ENCODE measurements at regions not wholly inside any gene's neighbourhood (a gene's known extent, or its start where the extent isn't known, plus 50 kb on each side); places are given as distances from the start of the nearest gene placed in this dataset.

DNA sequence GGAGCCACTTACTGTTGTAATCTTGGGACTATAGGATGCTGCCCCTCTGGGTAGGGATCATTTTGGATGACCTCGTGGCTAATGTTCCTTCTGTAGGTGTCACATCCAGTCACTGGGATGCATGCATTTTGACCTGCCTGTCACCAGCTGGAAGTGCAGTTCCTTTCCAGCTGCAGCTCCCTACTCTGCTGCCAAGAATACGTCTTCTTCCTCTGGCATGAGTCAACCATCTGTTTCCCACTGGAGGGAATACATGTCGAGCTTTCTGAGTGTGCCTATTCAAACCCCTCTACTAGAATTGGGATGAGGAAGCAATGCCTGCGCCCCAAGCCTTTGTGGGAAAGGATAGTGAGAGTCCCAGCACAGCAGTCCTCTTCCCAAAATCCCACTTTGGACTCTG is 415.5 kb upstream of the ADAMTS5 start:
- H3K36me3 Mint-ChIP-seq: no peaks in the 10 kb centered on the region
- H3K27me3 Mint-ChIP-seq: no peaks in the 10 kb centered on the region
- H3K27ac Mint-ChIP-seq: no peak overlapping the region
- no peaks in the 10 kb centered on the region for H3K4me1 Mint-ChIP-seq
- ATAC-seq (replicated peaks) (no peak), DNase-seq (no peak)
- H3K9me3 Mint-ChIP-seq: peaks cover 0 to 4% of the 10 kb centered on the region in 2 donors
- H3K4me3 Mint-ChIP-seq: no peak overlapping the region

GRCh38 chr21:27380303-27380702 is 413.4 kb upstream of the ADAMTS5 start:
- Mint-ChIP-seq H3K27me3 (no peaks in the 10 kb centered on the region), H3K4me3 (no peak overlapping the region), H3K4me1 (no peaks in the 10 kb centered on the region), H3K27ac (no peak overlapping the region), H3K9me3 (no peaks in the 10 kb centered on the region), H3K36me3 (no peaks in the 10 kb centered on the region)
- DNase-seq (no peak), ATAC-seq (replicated peaks) (no peak)

- no peaks in the 10 kb centered on the region for H3K36me3 Mint-ChIP-seq
- DNase-seq: no peak
- no peak overlapping the region for H3K27ac Mint-ChIP-seq
- H3K27me3 Mint-ChIP-seq: no peaks in the 10 kb centered on the region
- no peak for ATAC-seq (replicated peaks)
- H3K4me1 Mint-ChIP-seq: no peaks in the 10 kb centered on the region
- no peaks in the 10 kb centered on the region for H3K9me3 Mint-ChIP-seq
- H3K4me3 Mint-ChIP-seq: no peak overlapping the region
Measured at GRCh38 chr21:27379354-27379753, 412.5 kb upstream of the ADAMTS5 start.

DNA sequence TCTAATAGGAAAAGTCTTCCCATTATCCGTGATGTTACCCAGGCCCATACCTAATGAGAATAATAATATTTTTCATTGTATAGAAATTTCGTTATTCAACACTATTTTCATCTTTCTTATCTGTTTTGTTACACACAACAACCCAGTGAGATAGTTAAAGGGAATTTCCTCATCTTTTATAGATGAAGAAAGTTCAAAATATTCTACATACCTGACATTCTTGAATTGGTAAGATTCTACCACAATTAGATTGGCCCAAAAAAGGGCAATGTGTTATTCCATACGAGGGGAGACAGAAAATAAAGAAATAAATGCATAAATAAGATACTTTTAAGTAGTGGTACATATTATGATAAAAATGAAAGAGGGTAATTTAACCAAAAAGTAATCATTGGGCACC is 405.5 kb upstream of the ADAMTS5 start:
- DNase-seq (no peak), ATAC-seq (replicated peaks) (no peak)
- H3K4me3 Mint-ChIP-seq: no peak overlapping the region
- H3K27ac Mint-ChIP-seq: no peak overlapping the region
- no peaks in the 10 kb centered on the region for H3K27me3 Mint-ChIP-seq
- no peaks in the 10 kb centered on the region for H3K36me3 Mint-ChIP-seq
- no peaks in the 10 kb centered on the region for H3K4me1 Mint-ChIP-seq
- H3K9me3 Mint-ChIP-seq: no peaks in the 10 kb centered on the region

- H3K27me3 Mint-ChIP-seq: no peaks in the 10 kb centered on the region
- no peak for ATAC-seq (replicated peaks)
- H3K4me3 Mint-ChIP-seq: no peak overlapping the region
- no peaks in the 10 kb centered on the region for H3K9me3 Mint-ChIP-seq
- H3K27ac Mint-ChIP-seq: no peak overlapping the region
- no peak for DNase-seq
- no peaks in the 10 kb centered on the region for H3K36me3 Mint-ChIP-seq
- H3K4me1 Mint-ChIP-seq: no peaks in the 10 kb centered on the region
Measured at GRCh38 chr21:27371975-27372331, 405.1 kb upstream of the ADAMTS5 start.

- DNase-seq: no peak
- no peak overlapping the region for H3K27ac Mint-ChIP-seq
Measured at GRCh38 chr21:27371115-27371974, 404.5 kb upstream of the ADAMTS5 start.

DNA sequence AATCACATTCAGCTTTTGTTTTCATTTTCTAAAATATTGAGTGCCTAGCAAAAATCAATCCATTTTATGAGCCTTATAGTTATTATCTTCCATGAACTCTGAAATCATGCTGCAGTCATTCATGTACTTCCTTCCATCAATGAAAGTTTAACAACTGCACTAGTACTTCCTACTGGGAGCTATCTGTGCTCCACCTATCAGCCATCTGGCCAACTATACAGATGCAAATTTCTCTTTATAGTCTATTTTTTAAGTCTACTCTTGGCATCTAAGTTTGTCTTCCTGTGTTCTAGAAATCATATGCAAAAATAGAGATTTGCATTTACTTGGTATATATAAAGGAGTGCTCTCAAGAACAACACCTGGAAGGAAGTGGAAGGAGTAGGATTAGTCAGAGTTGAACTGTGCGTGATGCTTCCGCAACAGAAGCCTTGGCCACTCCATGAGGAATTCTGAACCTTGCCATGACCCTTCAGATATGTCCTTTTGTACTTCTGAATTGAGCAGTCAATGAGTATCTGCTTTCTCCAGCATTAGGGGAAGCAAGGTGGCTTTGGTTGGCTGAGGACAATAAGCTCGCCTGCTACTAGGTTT is 403.2 kb upstream of the ADAMTS5 start:
- no peak overlapping the region for H3K4me3 Mint-ChIP-seq
- no peak for DNase-seq
- H3K27ac Mint-ChIP-seq: no peak overlapping the region
- no peak for ATAC-seq (replicated peaks)
- H3K4me1 Mint-ChIP-seq: no peaks in the 10 kb centered on the region
- H3K9me3 Mint-ChIP-seq: no peaks in the 10 kb centered on the region
- H3K27me3 Mint-ChIP-seq: no peaks in the 10 kb centered on the region
- H3K36me3 Mint-ChIP-seq: no peaks in the 10 kb centered on the region

More at GRCh38 chr21:27371115-27371974, 404.5 kb upstream of the ADAMTS5 start:
- no peak for ATAC-seq (replicated peaks)
- no peaks in the 10 kb centered on the region for H3K9me3 Mint-ChIP-seq
- H3K27me3 Mint-ChIP-seq: no peaks in the 10 kb centered on the region
- no peaks in the 10 kb centered on the region for H3K36me3 Mint-ChIP-seq
- no peak overlapping the region for H3K4me3 Mint-ChIP-seq
- H3K4me1 Mint-ChIP-seq: no peaks in the 10 kb centered on the region

GRCh38 chr21:27369234-27369633 is 402.3 kb upstream of the ADAMTS5 start:
- no peak overlapping the region for H3K4me3 Mint-ChIP-seq
- H3K27ac Mint-ChIP-seq: no peak overlapping the region
- no peaks in the 10 kb centered on the region for H3K36me3 Mint-ChIP-seq
- no peaks in the 10 kb centered on the region for H3K27me3 Mint-ChIP-seq
- ATAC-seq (replicated peaks): no peak
- DNase-seq: no peak
- H3K4me1 Mint-ChIP-seq: no peaks in the 10 kb centered on the region
- H3K9me3 Mint-ChIP-seq: no peaks in the 10 kb centered on the region

DNA sequence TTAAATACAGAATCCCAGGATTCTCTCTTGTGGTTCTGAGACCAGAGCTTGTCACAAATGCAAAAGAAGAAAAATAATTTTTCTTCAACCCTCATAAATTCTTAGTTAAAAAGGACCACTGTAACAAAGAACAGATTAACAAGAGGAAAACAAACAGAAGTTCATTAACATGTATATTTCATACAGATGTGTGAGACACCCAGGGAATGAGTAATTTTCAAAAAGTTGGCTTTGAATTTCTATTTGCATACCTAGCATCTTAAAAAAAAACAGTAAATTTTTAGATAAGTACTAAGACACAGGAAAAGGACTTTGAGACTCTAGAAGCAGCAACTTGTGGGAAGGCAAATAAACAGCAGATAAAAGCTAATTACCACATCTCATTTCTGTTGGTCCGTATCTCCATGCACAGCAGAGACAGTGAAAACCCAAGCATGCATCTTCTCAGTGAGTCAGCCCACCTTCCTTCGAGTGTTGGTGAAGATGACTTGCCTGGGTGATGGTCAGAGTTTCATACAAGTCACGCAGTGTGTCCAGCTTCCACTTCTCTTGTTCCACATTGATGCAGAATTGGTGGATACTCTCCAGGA is 399.9 kb upstream of the ADAMTS5 start:
- H3K9me3 Mint-ChIP-seq: no peaks in the 10 kb centered on the region
- no peaks in the 10 kb centered on the region for H3K27me3 Mint-ChIP-seq
- ATAC-seq (replicated peaks) (no peak), DNase-seq (no peak)
- no peaks in the 10 kb centered on the region for H3K36me3 Mint-ChIP-seq
- H3K27ac Mint-ChIP-seq: no peak overlapping the region
- H3K4me1 Mint-ChIP-seq: no peaks in the 10 kb centered on the region
- H3K4me3 Mint-ChIP-seq: no peak overlapping the region

- no peak overlapping the region for H3K27ac Mint-ChIP-seq
- H3K4me1 Mint-ChIP-seq: no peaks in the 10 kb centered on the region
- H3K4me3 Mint-ChIP-seq: no peak overlapping the region
- DNase-seq (no peak), ATAC-seq (replicated peaks) (no peak)
- H3K9me3 Mint-ChIP-seq: no peaks in the 10 kb centered on the region
- no peaks in the 10 kb centered on the region for H3K27me3 Mint-ChIP-seq
- no peaks in the 10 kb centered on the region for H3K36me3 Mint-ChIP-seq
Measured at GRCh38 chr21:27366036-27366435, 399.1 kb upstream of the ADAMTS5 start.

GRCh38 chr21:27365394-27365793 is 398.5 kb upstream of the ADAMTS5 start:
- H3K27ac Mint-ChIP-seq: no peak overlapping the region
- ATAC-seq (replicated peaks) (no peak), DNase-seq (no peak)
- H3K27me3 Mint-ChIP-seq: no peaks in the 10 kb centered on the region
- no peaks in the 10 kb centered on the region for H3K4me1 Mint-ChIP-seq
- H3K36me3 Mint-ChIP-seq: no peaks in the 10 kb centered on the region
- peaks cover 0 to 2% of the 10 kb centered on the region in 2 donors for H3K9me3 Mint-ChIP-seq
- H3K4me3 Mint-ChIP-seq: no peak overlapping the region

GRCh38 chr21:27363719-27364477 is 397.0 kb upstream of the ADAMTS5 start:
- no peak for DNase-seq
- Mint-ChIP-seq H3K4me3 (no peak overlapping the region), H3K27me3 (no peaks in the 10 kb centered on the region), H3K36me3 (no peaks in the 10 kb centered on the region), H3K27ac (no peak overlapping the region), H3K4me1 (no peaks in the 10 kb centered on the region), H3K9me3 (peaks cover 0 to 3% of the 10 kb centered on the region in 2 donors)
- ATAC-seq (replicated peaks): no peak

DNA sequence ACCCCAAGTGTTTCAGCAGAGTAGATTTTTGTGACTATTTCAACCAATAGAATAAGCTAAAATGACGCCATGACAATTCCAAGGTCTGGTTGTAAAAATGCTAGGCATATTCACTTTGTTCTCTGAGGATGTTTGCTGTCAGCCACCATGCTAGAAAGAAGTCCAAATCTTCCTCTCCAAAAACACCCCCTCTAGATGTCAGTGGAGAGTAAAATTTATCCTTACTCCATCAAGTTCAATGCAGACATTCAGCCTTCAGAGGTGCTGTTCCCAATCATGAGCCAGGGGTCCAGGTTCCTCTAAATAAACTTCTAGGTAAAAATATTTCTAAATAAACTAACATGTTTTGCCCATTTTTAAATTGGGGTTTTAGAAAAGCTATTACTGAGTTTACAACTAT is 395.4 kb upstream of the ADAMTS5 start:
- ATAC-seq (replicated peaks): no peak
- Mint-ChIP-seq H3K9me3 (peaks cover 3% of the 10 kb centered on the region in 2 donors), H3K36me3 (no peaks in the 10 kb centered on the region), H3K4me1 (no peaks in the 10 kb centered on the region), H3K27me3 (no peaks in the 10 kb centered on the region), H3K4me3 (no peak overlapping the region), H3K27ac (no peak overlapping the region)
- DNase-seq: no peak

DNA sequence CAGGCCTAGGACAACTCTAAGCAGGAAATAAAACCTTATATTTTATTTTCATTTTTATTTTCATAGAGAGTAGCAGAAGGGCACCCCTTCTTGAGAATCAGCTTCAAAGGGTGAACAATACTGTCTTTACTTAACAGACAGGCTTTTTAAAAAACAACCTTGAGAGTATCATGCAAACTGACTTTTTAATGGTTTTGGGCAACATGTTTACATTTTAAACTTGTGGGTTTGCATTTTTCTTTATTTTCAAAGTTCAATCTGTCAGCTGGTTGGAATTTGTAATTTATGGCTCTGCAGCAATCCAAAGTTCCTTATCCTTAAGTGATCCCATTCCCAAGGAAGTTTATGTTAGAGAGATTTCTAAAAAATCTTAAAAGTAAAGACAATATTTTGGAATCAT is 392.3 kb upstream of the ADAMTS5 start:
- Mint-ChIP-seq H3K27me3 (no peaks in the 10 kb centered on the region), H3K4me1 (no peaks in the 10 kb centered on the region), H3K9me3 (peaks cover 3 to 4% of the 10 kb centered on the region in 2 donors), H3K36me3 (no peaks in the 10 kb centered on the region), H3K4me3 (no peak overlapping the region), H3K27ac (no peak overlapping the region)
- DNase-seq (no peak), ATAC-seq (replicated peaks) (no peak)

Data from stimulated activated naive B cell treated with anti-CD40 and anti-IgM and Interleukin-4, amounts not matched to agents 10 μg/mL and 1 μg/mL and 100 μg/mL, for 72 hours (primary cell).